Panc1 (cell line): ENCODE measurements at regions not wholly inside any gene's neighbourhood (a gene's known extent, or its start where the extent isn't known, plus 50 kb on each side); places are given as distances from the start of the nearest gene placed in this dataset.

Experiments used
- ATAC-seq: fragments of 200-7000 bp; cut with Tn5 transposase; 2 replicates; pipeline ENCODE4 v1.9.1; 2020; ENCODE audit warnings: mild to moderate bottlenecking, moderate library complexity
- BruUV-seq: library from RNA; stranded (reverse); fragments of 400-500 nt; replicated peaks from 2 replicates; lab custom pipeline; 2021; lab: Mats Ljungman, UMichigan
- CTCF ChIA-PET: fragments of 300-600 bp; sonication (Branson Sonifier 250); formaldehyde crosslinking; loops from one replicate; lab custom pipeline; 2022; ENCODE audit warnings: antibody characterized with exemption; lab: Charles Lee
- POLR2A ChIA-PET: fragments of 300-600 bp; sonication (Branson Sonifier 250); formaldehyde crosslinking; loops from one replicate; lab custom pipeline; 2022; ENCODE audit warnings: antibody characterized with exemption; lab: Charles Lee
- DNase-seq: peaks from one replicate; pipeline ENCODE4 v3.0.0-alpha.2; 2010; ENCODE audit warnings: low read depth, low spot score
- H3K27ac ChIP-seq: 2 replicates; pipeline ENCODE4 v1.5.1; 2011; ENCODE audit warnings: mild to moderate bottlenecking, low read length, inconsistent platforms
- H3K27me3 ChIP-seq: fragments of 200-500 bp; sonication (Bioruptor generic); 2 replicates; pipeline ENCODE4 v1.6.0; 2014; ENCODE audit warnings: low read length, inconsistent platforms; ENCODE audit not compliant: control insufficient read depth, insufficient read depth
- H3K36me3 ChIP-seq: fragments of 200-500 bp; sonication (Bioruptor generic); 2 replicates; pipeline ENCODE4 v1.5.1; 2014; ENCODE audit warnings: inconsistent platforms, mild to moderate bottlenecking, low read length, moderate library complexity; ENCODE audit not compliant: control insufficient read depth, insufficient read depth
- H3K4me1 ChIP-seq: 2 replicates; pipeline ENCODE4 v1.5.1; 2011; ENCODE audit warnings: inconsistent platforms, mild to moderate bottlenecking, low read length, moderate library complexity; ENCODE audit not compliant: control insufficient read depth, insufficient read depth
- H3K4me3 ChIP-seq, 2 experiments: 2 replicates each; pipeline ENCODE4 v1.5.1; 2011 to 2012; ENCODE audit warnings: low read depth in 2 of 2, low read length in 2 of 2, mild to moderate bottlenecking in 2 of 2, inconsistent platforms in 1 of 2, moderate library complexity in 1 of 2
- H3K9me3 ChIP-seq: fragments of 200-500 bp; sonication (Bioruptor generic); 2 replicates; pipeline ENCODE4 v1.5.1; 2014; ENCODE audit warnings: low read depth, mild to moderate bottlenecking, inconsistent platforms, low read length, moderate library complexity; ENCODE audit not compliant: control insufficient read depth, insufficient read depth
- POLR2AphosphoS5 ChIP-seq: IDR thresholded peaks from 2 replicates; pipeline ENCODE4 v1.6.1; 2012; ENCODE audit warnings: mild to moderate bottlenecking, low read depth, low read length, moderate library complexity
- SIN3A ChIP-seq: IDR thresholded peaks from 2 replicates; pipeline ENCODE4 v1.6.1; 2012; ENCODE audit warnings: low read depth, mild to moderate bottlenecking, low read length, moderate library complexity, borderline replicate concordance; ENCODE audit not compliant: insufficient read depth
- TCF7L2 ChIP-seq: IDR thresholded peaks from 2 replicates; pipeline ENCODE4 v1.6.1; 2011; ENCODE audit warnings: mild to moderate bottlenecking, low read depth, low read length, inconsistent platforms
- in situ Hi-C: cut with HindIII; loops from 2 replicates; pipeline ENCODE4 v1.10.0; 2016; ENCODE audit warnings: low sequenced_read_pairs, low pct_unique_long_range_greater_than_20kb
- intact Hi-C: fragments of 100-400 bp; cut with micrococcal nuclease; formaldehyde crosslinking; loops from one replicate; pipeline ENCODE4 v1.10.0; 2022; ENCODE audit not compliant: unreplicated experiment
- TF ChIP-seq, protein P1 (sequence below): fragments of 450-650 bp; IDR thresholded peaks from 2 replicates; pipeline ENCODE4 v1.5.1; 2017; ENCODE audit warnings: mild to moderate bottlenecking
- TF ChIP-seq, protein P2 (sequence below), 2 experiments: IDR thresholded peaks; 2 replicates each; pipeline ENCODE4 v1.6.1; 2011 to 2012; ENCODE audit warnings: low read depth in 2 of 2, control low read depth in 1 of 2, low read length in 1 of 2, mild to moderate bottlenecking in 1 of 2, moderate library complexity in 1 of 2; ENCODE audit not compliant: insufficient read depth in 1 of 2

DNA sequence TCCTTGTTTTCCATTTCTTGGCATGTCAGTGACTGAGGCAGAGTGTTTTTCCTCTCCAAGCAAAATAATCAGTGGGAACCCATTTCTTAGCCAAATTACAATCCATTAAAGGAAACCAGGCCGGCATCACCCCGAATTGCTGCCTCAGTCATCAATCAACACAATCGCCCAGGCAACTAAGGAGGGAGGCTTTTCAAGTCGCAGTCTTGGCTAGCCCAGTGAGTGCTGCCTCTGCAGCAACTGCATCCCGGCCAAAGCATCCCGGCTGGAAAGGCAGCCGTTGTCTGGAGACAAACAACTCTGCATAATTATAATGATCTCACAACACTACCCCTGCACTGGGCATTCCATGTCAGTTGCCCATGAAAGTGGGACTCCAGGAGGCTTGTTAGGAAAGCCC, 213.5 kb upstream of the PRICKLE2 start:
- Histone ChIP-seq H3K4me3 (no peak overlapping the region), H3K27me3 (no peaks in the 10 kb centered on the region; the same call in 1 of the 2 replicates), H3K27ac (no peak overlapping the region), H3K4me1 (no peaks in the 10 kb centered on the region), H3K9me3 (no peaks in the 10 kb centered on the region), H3K36me3 (no peaks in the 10 kb centered on the region)
- BruUV-seq: no TSS peak
- no peak for ATAC-seq
- TF ChIP-seq, protein P1, sequence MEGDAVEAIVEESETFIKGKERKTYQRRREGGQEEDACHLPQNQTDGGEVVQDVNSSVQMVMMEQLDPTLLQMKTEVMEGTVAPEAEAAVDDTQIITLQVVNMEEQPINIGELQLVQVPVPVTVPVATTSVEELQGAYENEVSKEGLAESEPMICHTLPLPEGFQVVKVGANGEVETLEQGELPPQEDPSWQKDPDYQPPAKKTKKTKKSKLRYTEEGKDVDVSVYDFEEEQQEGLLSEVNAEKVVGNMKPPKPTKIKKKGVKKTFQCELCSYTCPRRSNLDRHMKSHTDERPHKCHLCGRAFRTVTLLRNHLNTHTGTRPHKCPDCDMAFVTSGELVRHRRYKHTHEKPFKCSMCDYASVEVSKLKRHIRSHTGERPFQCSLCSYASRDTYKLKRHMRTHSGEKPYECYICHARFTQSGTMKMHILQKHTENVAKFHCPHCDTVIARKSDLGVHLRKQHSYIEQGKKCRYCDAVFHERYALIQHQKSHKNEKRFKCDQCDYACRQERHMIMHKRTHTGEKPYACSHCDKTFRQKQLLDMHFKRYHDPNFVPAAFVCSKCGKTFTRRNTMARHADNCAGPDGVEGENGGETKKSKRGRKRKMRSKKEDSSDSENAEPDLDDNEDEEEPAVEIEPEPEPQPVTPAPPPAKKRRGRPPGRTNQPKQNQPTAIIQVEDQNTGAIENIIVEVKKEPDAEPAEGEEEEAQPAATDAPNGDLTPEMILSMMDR: no peak
- TF ChIP-seq POLR2AphosphoS5 (no peak), TCF7L2 (no peak), SIN3A (no peak)
- TF ChIP-seq, protein P2, sequence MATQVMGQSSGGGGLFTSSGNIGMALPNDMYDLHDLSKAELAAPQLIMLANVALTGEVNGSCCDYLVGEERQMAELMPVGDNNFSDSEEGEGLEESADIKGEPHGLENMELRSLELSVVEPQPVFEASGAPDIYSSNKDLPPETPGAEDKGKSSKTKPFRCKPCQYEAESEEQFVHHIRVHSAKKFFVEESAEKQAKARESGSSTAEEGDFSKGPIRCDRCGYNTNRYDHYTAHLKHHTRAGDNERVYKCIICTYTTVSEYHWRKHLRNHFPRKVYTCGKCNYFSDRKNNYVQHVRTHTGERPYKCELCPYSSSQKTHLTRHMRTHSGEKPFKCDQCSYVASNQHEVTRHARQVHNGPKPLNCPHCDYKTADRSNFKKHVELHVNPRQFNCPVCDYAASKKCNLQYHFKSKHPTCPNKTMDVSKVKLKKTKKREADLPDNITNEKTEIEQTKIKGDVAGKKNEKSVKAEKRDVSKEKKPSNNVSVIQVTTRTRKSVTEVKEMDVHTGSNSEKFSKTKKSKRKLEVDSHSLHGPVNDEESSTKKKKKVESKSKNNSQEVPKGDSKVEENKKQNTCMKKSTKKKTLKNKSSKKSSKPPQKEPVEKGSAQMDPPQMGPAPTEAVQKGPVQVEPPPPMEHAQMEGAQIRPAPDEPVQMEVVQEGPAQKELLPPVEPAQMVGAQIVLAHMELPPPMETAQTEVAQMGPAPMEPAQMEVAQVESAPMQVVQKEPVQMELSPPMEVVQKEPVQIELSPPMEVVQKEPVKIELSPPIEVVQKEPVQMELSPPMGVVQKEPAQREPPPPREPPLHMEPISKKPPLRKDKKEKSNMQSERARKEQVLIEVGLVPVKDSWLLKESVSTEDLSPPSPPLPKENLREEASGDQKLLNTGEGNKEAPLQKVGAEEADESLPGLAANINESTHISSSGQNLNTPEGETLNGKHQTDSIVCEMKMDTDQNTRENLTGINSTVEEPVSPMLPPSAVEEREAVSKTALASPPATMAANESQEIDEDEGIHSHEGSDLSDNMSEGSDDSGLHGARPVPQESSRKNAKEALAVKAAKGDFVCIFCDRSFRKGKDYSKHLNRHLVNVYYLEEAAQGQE (IDR thresholded peaks at IDR 0.05; ENCODE audit: insufficient read depth in 1 of 2, low read depth in 2 of 2, low read length in 1 of 2): no peak
- no peak for DNase-seq
- intact Hi-C loops: no loop called here
- POLR2A ChIA-PET: no interaction called here
- in situ Hi-C loops: no loop called here
- CTCF ChIA-PET: no interaction called here

DNA sequence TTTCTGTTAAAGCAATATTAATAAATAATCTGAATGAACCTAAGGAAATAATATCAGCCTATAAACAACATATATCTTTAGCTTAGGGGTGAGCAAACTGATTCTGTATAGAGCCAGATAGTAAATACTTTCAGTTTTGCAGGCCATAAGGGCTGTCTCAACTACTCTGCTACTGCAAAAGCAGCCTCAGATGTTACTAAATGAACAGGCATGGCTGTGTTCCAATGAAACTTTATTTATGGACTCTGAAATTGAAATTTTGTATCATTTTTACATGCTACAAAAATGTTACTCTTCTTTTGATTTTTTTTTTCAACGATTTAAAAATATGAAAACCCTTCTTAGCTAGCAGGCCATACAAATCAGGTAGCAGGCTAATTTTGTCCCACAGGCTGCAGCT, 212.8 kb upstream of the PRICKLE2 start:
- H3K27ac ChIP-seq: no peak overlapping the region
- ChIA-PET CTCF (no interaction called here), POLR2A (no interaction called here)
- intact Hi-C loops: no loop called here
- no peaks in the 10 kb centered on the region; the same call in 1 of the 2 replicates for H3K27me3 ChIP-seq
- H3K4me3 ChIP-seq: no peak overlapping the region
- in situ Hi-C loops: no loop called here
- no peak for TF ChIP-seq SIN3A
- TF ChIP-seq TCF7L2: no peak
- TF ChIP-seq POLR2AphosphoS5: no peak
- TF ChIP-seq, protein P1: no peak
- TF ChIP-seq, protein P2 (IDR thresholded peaks at IDR 0.05; ENCODE audit: insufficient read depth in 1 of 2, low read depth in 2 of 2, low read length in 1 of 2): no peak
- ATAC-seq (no peak), DNase-seq (no peak)
- no peaks in the 10 kb centered on the region for H3K4me1 ChIP-seq
- no TSS peak for BruUV-seq
- H3K9me3 ChIP-seq: no peaks in the 10 kb centered on the region
- H3K36me3 ChIP-seq: no peaks in the 10 kb centered on the region
